CD4-positive, alpha-beta T cell treated with Interleukin-17A for 4 hours (primary cell): ENCODE measurements at regions not wholly inside any gene's neighbourhood (a gene's known extent, or its start where the extent isn't known, plus 50 kb on each side); places are given as distances from the start of the nearest gene placed in this dataset.
"Not testable (repeated sequence)": the region's sequence is repeated elsewhere in the genome, so short reads cannot be mapped to it uniquely, and the experiment has no call there.

ENCODE experiments used
- DNase-seq: peaks from one replicate; pipeline ENCODE4 v3.0.0-alpha.2; 2020; ENCODE audit warnings: mixed read lengths

DNA sequence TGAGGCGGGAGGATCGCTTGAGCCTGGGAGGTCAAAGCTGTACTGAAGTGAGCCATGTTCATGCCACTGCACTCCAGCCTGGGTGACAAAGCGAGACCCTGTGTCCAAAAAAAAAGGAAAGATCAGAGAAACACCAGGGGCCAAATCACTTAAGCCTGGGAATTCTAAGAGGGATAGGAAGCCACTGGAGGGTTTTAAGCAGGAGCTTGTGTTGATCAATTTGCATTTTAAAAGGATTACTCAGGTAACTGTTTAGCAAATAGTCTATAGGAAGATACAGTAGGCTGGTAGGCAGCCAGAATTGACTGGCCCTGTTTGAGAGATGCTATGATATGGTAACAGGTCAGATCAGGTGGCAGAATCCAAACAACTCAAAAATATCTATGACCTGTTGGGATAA is 162.7 kb downstream of the SPTSSA start:
- DNase-seq = no peak

GRCh38 chr14:34297786-34298520 is 164.1 kb downstream of the SPTSSA start:
- DNase-seq = no peak

- no peak for DNase-seq
Observed at GRCh38 chr14:34283590-34283989, 178.4 kb downstream of the SPTSSA start.

GRCh38 chr14:34277191-34277590 is 184.8 kb downstream of the SPTSSA start:
- no peak for DNase-seq

- DNase-seq = no peak
Observed at GRCh38 chr14:34275530-34275929, 186.5 kb downstream of the SPTSSA start.

- DNase-seq = no peak
Observed at GRCh38 chr14:34275078-34275477, 187.0 kb downstream of the SPTSSA start.

GRCh38 chr14:34273716-34274115 is 188.3 kb downstream of the SPTSSA start:
- DNase-seq = not testable (repeated sequence)

- DNase-seq = no peak
Observed at GRCh38 chr14:34270361-34270760, 191.7 kb downstream of the SPTSSA start.

DNA sequence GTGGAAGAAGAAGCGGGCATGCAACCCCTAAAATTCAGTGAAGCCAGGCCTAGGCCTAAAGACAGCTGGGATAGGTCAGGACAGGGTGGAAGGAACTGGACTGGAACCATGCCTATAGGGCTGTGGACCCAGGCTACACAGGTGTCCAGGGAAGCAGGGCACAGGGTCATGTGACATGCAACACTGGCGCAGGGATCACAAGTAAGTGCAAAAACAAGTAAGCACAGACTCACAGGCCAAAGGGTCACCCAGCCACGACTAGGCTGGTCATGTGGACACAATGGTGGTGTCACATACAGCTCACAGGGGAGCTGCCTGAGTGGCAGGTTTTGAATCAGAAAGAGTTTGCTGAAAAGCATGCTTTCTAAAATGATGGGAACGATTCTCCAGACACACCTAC is 195.7 kb downstream of the SPTSSA start:
- no peak for DNase-seq

GRCh38 chr14:34262127-34262910 is 199.7 kb downstream of the SPTSSA start:
- DNase-seq = no peak

- no peak for DNase-seq
Observed at GRCh38 chr14:34259996-34260395, 202.0 kb downstream of the SPTSSA start.

DNA sequence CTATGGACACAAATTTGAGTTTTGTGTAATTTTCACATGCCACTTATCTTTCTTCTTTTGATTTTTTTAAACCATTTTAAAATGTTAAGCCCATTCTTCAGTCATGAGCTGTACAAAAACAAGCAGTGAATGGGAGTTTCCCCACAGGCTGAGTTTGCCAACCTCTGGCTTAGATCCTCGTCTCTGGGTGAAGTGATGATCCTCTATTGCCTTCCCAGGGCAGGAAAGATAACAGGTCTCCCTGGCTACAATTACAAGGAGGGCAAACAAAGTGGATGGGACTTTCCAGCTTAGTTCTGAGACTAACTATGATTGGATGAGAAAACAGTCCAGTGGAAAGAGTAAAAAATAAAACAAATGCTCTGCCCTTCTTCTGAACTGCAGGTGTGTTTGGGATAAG is 203.7 kb downstream of the SPTSSA start:
- DNase-seq = no peak

- no peak for DNase-seq
Observed at GRCh38 chr14:34257505-34257904, 204.5 kb downstream of the SPTSSA start.

DNA sequence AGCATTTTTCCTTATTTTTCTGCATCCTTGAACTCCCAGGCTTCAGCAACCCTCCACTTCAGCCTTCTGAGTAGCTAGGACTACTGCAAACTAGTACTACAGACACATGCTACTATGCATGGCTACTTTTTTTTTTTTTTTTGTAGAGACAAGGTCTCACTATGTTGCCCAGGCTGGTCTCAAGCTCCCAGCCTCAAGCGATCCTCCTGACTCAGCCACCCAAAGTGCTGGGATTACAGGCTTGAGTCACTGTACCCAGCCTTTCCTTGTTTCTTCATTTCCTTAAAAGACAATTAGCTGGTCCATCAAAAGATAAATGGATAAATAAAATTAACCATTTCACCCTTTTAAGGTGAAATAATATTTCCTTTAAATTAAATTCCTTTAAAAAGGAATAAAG is 205.8 kb downstream of the SPTSSA start:
- DNase-seq = no peak

- no peak for DNase-seq
Observed at GRCh38 chr14:34254571-34254970, 207.5 kb downstream of the SPTSSA start.

DNA sequence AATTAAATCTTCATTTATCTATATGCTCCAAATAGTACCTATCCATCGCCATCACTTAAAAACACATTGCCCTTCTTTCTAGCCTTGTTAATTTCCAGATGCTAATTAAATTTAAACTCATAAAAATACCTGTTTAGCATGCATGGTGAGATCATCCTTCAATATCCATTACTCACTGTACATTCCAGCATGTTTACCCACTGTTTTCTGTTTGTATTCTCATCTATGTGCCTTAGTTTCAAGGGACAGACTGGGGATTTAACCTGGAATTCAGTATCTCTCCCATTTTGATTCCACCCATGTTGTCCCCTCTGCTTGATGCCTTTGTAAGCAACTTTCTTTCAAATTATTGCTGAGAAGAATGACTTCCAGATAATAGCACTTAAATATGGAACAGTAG is 208.0 kb downstream of the SPTSSA start:
- no peak for DNase-seq

- DNase-seq = no peak
Observed at GRCh38 chr14:34252227-34252626, 209.8 kb downstream of the SPTSSA start.

DNA sequence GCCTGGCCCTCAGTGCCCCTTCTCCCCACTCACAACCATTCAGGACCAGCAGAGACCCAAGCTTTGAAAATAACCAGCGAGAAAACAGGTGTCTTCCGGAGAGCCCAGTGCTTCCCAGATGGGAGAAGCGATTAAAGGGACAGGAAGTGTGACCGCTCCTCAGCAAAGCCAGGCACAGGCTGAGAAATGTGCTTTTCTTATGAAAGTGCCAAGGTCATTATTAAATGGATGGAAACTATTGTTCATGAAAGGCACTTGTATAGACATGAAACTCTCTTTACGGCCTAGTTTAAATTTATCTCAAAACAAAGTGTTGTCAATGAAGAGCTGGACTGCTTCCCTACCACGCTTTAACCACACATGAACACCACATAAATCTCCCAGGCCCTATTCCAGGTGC is 210.4 kb downstream of the SPTSSA start:
- no peak for DNase-seq

DNA sequence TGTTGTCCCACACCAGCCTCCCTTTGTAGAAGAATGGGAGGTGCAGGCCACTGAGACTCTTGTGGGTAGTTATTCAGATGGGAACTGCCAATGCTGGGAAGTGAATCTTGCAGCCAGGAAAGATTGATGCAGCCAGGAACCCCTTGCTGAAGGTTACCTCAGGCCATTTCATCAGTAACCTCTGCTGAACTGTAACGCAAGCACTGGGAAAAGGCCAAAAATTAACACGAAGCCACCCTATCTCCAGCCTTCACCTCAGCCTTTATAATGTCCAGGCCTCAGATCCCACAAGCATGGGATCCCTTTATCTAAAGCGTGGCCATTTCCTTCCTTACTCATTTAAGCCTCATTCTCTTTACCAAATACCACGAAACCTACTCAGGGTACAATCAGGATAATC is 211.1 kb downstream of the SPTSSA start:
- DNase-seq = no peak

- DNase-seq = no peak
Observed at GRCh38 chr14:34247605-34248004, 214.4 kb downstream of the SPTSSA start.

DNA sequence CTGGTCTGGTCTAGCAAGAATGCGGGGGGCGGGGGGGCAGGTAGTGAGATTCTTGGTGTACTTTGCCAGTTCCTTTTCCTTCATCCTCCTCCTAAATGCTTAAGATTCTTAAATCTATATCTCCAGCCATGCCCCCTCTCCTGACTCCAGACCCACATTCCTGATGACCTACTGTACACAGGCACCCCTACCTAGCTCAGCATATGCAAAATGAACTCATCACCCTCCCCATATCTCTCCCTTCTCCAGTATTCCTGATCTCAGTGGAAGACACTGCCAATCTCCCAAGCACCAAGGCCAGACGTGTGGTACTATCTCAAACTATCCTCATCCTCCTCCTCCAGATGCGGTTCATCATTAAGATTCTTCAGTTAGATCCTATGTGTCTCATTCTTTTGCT is 215.8 kb downstream of the SPTSSA start:
- DNase-seq = no peak

GRCh38 chr14:34243401-34243800 is 218.6 kb downstream of the SPTSSA start:
- DNase-seq = no peak

GRCh38 chr14:34243001-34243400 is 219.0 kb downstream of the SPTSSA start:
- DNase-seq = no peak

- DNase-seq = no peak
Observed at GRCh38 chr14:34241185-34241711, 220.8 kb downstream of the SPTSSA start.
